NCI-H82 treated with DMSO at 0.1 percent for 48 hours (cell line): ENCODE measurements at regions not wholly inside any gene's neighbourhood (a gene's known extent, or its start where the extent isn't known, plus 50 kb on each side); places are given as distances from the start of the nearest gene placed in this dataset.

Experiments used
- DNase-seq: peaks from one replicate; lab custom pipeline; 2025; ENCODE audit not compliant: unreplicated experiment; lab: John Stamatoyannopoulos, UW

DNA sequence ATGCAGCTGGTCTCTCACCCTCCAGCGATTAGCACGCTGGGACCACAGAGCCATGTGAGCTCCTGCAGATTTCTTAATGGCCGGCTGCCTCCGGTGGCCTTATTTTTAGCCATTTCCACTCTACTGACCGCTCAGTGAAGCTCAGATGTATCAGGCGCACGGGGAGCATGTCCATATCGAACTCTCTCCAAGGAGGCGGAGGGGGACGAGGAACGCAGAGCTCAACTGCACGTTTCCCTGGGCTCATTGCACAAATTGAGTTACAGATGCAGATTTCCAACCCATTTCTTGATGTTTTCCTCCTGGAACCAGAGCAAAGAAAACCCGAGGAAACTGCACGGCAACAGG, 207.1 kb downstream of the CTTN start:
- DNase-seq = no peak

GRCh38 chr11:70605846-70606245, 207.5 kb downstream of the CTTN start:
- no peak for DNase-seq

- DNase-seq = no peak
These were observed 208.1 kb downstream of the CTTN start for GRCh38 chr11:70606248-70606950.

- DNase-seq = no peak
These were observed 208.6 kb downstream of the CTTN start for GRCh38 chr11:70606951-70607330.

- no peak for DNase-seq
These were observed 209.2 kb downstream of the CTTN start for GRCh38 chr11:70607561-70607960.

DNA sequence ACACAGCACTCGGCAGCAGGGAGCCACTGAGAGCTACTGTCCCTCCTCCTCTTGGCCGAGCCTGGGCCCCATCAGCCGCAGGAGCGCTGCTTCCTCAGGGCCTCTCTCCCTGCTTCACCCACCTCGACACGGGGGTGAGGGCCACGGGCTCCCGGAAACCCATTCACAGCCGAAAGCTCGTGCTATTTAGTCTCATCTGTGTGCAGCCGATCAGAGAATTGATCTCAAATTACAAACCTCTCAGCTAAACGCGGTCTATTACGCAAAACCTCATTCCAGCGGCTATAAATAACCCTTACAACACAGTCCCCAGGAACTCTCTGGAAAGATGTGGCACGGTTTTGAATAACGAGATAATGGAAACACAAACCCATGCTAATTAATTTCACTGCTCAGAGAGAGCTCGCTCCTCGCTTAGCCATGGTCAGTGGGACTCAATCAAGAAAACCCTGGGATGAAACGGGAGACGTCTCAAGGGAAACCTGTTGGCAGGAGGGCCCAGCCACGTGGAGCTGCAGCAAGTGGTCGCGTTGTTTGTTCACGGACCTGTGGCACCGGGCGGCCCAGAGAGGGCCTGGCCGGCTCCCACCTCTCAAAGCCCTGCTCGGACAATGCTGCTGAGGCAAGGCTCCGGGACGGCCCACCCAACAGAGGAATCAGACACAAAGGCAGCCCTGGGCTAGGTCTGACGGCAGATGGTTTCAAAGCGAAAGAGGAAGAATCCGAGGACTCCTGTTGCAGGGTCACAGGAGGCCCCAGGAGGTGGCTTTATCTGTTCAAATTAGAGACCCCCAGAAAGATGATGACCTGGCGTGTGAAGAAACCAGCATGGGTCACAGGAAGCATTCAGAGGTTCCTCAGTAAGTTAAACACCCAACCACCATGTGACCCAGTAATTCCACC, 210.5 kb downstream of the CTTN start:
- DNase-seq = no peak

GRCh38 chr11:70610566-70611565, 212.5 kb downstream of the CTTN start:
- no peak for DNase-seq

DNA sequence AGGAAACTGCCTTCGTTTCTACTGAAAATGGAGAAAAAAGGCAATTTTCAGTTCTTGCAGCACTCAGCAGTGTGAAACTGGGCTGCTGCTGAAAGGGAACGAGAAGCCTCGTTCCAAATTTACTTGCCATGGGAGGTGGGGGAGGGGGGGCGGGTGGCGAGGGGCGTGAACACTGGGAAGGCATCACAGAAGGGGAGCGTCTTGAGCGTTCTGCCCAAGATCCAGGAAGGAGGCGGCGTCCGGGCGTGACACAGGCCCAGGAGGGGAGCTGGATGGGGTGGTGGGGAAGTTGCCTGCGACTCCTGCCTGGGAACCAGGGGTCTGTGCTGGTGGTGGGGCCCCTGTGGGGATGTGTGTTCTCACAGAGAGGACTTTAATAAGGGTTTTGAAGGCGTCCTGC, 213.5 kb downstream of the CTTN start:
- no peak for DNase-seq

GRCh38 chr11:70612459-70613141, 214.3 kb downstream of the CTTN start:
- no peak for DNase-seq

- DNase-seq = no peak
These were observed 215.8 kb downstream of the CTTN start for GRCh38 chr11:70614034-70614681.

DNA sequence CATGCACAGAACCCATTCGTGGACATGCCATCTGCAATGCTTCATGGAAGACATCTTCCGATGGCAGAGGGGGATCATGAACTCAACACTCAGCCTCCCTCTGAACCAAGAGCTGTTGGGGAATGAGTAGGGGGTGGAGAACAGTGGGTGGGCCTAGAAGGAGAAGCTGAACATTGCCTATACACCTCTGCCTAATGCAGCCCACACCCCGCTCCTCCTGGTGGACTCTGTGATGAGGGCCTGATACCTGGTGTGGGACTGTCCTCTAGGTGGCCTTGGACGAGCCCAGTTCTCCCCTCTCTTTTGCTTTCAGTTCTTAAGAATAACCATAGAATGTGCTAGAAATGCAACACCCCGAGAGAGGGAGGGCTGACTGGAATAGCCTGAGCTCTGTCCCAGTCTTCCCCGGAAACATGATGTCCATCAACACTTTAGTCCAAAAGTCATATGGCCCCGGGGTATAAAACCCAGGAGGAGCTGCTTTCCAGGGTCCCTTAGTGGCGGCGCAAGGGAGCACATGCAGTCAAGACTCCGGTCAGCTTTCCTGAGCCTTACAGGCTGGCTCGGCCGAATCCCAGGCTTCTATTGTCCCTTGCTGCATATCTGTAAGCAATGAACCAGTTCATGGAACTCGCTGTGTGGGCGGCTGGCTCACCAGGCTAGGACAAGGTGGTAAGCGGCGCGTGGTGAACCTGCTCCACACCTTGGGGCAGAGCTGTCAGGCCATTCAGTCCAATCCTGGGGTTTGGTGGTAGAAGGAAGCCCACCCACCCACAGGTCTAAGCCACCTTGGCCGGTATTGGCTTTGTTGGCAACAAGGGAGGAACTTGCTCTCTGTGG, 216.9 kb downstream of the CTTN start:
- no peak for DNase-seq

GRCh38 chr11:70616317-70616716, 218.0 kb downstream of the CTTN start:
- DNase-seq = no peak

DNA sequence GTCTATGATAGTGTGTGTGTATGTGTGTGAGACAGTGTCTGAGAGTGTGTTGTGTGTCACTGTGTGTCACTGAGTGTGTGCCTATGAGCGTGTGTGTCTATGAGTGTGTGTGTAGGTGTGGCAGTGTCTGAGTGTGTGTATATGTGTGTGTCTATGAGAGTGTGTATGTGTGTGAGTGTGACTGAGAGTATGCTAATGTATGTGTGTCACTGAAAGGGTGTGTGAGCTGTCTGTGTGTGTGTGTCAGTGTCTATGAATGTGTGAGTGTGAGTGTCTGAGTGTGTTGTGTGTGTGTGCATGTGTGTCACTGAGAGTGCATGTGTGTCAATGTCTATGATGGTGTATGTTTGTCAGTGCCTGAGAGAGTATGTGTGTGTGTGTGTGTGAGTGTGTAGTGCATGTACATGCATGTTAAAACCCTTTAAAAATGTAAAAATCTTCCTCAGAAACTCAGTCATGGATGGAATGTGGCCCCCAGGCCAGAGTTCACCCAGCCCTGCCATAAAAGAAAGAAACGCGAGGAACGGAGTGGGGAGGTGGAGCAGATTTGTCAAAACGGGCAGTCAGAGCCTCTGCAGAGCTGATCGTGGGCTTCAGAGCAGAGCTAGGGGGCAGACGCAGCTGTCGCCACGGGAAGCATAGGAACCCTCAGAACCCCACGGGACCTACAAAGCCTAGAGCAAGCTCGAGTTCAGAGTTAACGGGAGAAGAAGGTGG, 218.8 kb downstream of the CTTN start:
- no peak for DNase-seq

DNA sequence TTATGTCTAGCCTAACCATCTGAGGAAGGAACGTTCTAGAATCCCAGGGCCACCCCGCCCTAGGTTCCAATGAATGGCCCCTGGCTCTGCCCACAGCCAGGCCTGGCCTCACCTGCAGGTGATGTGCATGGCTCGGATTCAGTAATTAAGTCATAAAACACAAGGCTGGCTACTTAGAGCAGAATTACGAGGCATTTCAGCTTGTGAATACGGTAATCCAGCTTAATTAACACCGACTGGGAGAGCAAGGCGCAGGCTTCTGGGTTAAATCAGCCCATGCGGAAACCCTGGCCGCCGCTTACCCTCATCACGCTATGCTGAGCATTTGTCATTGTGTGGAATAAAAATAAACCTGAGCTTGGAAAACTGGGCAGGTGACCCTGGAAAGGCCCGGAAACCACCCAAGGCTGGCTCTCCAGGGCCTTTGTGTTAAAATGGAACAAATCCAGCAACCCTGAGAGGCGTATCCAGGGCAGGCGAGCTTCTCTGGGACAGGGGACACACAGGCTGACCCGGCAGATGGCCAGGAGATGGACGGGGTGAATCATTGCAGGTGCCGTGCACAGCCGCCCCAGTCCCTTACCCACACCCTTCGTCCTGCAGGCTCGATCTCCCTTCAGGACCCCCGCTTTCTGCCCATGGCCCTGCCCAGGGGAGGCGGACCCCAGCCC, 220.2 kb downstream of the CTTN start:
- DNase-seq = no peak

- no peak for DNase-seq
These were observed 221.3 kb downstream of the CTTN start for GRCh38 chr11:70619591-70619990.

- no peak for DNase-seq
These were observed 222.3 kb downstream of the CTTN start for GRCh38 chr11:70620510-70621184.

- DNase-seq = no peak
These were observed 222.9 kb downstream of the CTTN start for GRCh38 chr11:70621241-70621640.

DNA sequence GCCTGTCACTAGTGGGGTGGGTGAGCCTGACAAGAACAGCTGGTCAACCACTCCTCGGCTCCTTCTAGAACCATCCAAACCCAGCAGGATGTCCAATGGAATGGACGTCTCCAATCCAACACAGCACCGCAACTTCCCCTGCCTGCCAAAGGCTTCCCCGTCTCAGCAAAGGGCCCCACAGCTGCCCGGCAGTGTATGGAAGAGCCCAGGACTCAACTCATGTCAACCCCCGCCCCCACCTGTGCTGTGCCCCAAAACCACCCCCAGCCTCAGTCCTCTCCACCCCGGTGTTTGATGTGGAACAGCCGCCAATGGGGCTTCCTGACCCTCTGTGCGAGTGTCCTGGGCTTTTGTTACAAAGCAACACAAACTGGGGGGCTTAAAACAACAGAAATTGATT, 223.8 kb downstream of the CTTN start:
- DNase-seq = no peak
